Kidney epithelial cell (primary cell): ENCODE measurements at regions not wholly inside any gene's neighbourhood (a gene's known extent, or its start where the extent isn't known, plus 50 kb on each side); places are given as distances from the start of the nearest gene placed in this dataset.

Experiments
- DNase-seq: peaks from one replicate; pipeline ENCODE4 v3.0.0-alpha.2; 2010; ENCODE audit warnings: low read depth
- H3K27me3 ChIP-seq: 2 replicates; pipeline ENCODE4 v1.6.0; 2011; ENCODE audit warnings: low read length; ENCODE audit not compliant: control insufficient read depth, insufficient read depth
- H3K36me3 ChIP-seq: 2 replicates; pipeline ENCODE4 v1.5.1; 2011; ENCODE audit warnings: low read length; ENCODE audit not compliant: control insufficient read depth, insufficient read depth
- H3K4me3 ChIP-seq: 2 replicates; pipeline ENCODE4 v1.5.1; 2011; ENCODE audit warnings: low read depth, mild to moderate bottlenecking, control low read depth, low read length
- TF ChIP-seq, protein P1 (sequence below): IDR thresholded peaks from 2 replicates; pipeline ENCODE4 v1.5.1; 2011; ENCODE audit warnings: mild to moderate bottlenecking, moderate library complexity, low read length, control low read depth, inconsistent platforms; ENCODE audit not compliant: insufficient read depth, poor library complexity, severe bottlenecking

DNA sequence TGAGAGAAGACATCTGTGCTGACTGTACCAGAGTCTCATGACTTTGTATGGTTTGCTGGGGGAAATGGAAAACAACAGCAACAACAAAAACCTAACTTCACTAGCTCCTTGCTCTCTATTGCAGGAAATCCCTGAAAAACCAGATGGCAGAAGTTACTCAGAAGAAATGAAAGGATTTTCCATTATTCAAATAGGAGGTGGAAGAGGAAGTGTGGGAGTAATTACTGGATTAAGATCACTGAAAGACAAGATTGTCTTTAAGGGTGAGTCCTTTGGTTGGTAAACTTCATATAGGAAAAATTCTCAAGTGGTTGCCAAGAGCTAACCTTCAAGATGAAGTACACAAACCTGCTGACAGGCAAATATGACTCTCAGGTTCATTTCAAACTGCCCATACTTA lies 391.9 kb upstream of the ATP2B1 start:
- H3K36me3 ChIP-seq: no peaks in the 10 kb centered on the region
- TF ChIP-seq, protein P1, sequence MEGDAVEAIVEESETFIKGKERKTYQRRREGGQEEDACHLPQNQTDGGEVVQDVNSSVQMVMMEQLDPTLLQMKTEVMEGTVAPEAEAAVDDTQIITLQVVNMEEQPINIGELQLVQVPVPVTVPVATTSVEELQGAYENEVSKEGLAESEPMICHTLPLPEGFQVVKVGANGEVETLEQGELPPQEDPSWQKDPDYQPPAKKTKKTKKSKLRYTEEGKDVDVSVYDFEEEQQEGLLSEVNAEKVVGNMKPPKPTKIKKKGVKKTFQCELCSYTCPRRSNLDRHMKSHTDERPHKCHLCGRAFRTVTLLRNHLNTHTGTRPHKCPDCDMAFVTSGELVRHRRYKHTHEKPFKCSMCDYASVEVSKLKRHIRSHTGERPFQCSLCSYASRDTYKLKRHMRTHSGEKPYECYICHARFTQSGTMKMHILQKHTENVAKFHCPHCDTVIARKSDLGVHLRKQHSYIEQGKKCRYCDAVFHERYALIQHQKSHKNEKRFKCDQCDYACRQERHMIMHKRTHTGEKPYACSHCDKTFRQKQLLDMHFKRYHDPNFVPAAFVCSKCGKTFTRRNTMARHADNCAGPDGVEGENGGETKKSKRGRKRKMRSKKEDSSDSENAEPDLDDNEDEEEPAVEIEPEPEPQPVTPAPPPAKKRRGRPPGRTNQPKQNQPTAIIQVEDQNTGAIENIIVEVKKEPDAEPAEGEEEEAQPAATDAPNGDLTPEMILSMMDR: no peak
- no peak overlapping the region for H3K4me3 ChIP-seq
- DNase-seq: no peak
- no peaks in the 10 kb centered on the region for H3K27me3 ChIP-seq

DNA sequence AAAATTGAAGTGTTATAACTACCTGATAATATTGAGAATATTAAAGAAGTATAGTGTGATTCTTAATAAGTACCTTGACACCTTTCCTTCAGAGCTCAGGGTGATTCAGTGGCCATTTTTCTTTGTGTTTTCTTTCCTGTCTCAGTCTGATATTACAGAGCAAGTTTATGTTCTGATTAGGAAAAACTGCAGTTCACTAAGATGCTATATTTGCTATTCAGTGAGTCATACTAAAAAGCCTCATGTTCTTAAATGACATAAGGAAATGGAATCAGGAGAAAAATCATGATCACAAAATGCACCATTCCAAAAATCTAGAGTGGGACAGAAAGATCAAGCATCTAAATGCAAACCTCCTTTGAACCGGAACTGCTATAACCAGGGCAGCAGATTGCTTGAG lies 390.6 kb upstream of the ATP2B1 start:
- TF ChIP-seq, protein P1: no peak
- no peak overlapping the region for H3K4me3 ChIP-seq
- no peak for DNase-seq
- no peaks in the 10 kb centered on the region for H3K36me3 ChIP-seq
- no peaks in the 10 kb centered on the region for H3K27me3 ChIP-seq

DNA sequence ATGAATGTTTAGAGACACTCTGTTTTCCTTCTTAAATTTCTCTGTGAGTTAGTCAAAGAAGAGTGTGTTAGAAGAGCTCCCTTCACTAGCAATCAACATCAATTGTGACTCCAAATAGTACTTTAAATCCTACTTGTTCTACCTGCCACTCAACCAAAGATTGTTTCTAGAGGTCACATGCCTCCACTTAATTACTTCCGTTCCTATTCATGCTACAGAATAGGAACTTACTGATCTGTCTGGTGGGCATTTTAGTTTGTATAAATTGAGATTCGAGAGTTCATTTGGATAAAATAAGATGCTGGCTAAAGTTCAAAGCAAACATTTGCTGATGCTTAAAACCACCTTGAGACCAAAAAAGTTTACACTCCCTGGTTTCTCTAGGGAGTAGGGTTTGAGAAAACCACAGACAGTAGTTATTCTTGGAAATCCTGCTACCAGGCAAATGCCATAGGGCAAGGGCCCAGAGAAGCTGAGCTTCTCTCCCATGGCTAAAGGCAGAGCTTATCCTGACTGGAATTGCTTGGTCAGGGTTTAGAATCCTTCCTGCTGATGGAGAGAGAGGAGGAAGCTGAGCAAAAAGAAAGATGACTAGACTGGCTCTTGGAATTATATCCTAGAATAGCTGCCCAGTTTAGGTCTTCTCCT lies 389.6 kb upstream of the ATP2B1 start:
- Histone ChIP-seq H3K4me3 (no peak overlapping the region), H3K36me3 (no peaks in the 10 kb centered on the region), H3K27me3 (no peaks in the 10 kb centered on the region)
- TF ChIP-seq, protein P1: no peak
- no peak for DNase-seq

DNA sequence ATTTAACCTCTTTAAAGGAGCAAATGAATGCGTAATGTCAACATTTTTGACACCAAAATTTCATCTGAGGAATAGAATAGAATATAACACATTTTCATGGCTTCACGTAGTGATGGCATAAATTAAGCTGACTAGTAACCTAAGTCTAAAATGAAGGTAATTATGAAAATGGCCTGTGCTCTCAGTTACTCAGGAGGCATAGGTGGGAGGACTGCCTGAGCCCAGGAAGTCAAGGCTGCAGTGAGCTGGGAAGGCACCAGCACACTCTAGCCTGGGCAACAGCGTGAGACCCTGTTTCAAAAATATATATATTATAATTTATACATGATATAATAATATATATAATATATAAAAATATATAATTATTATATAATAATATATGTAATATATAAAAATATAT lies 383.2 kb upstream of the ATP2B1 start:
- TF ChIP-seq, protein P1: no peak
- DNase-seq: no peak
- Histone ChIP-seq H3K4me3 (no peak overlapping the region), H3K27me3 (no peaks in the 10 kb centered on the region), H3K36me3 (no peaks in the 10 kb centered on the region)

DNA sequence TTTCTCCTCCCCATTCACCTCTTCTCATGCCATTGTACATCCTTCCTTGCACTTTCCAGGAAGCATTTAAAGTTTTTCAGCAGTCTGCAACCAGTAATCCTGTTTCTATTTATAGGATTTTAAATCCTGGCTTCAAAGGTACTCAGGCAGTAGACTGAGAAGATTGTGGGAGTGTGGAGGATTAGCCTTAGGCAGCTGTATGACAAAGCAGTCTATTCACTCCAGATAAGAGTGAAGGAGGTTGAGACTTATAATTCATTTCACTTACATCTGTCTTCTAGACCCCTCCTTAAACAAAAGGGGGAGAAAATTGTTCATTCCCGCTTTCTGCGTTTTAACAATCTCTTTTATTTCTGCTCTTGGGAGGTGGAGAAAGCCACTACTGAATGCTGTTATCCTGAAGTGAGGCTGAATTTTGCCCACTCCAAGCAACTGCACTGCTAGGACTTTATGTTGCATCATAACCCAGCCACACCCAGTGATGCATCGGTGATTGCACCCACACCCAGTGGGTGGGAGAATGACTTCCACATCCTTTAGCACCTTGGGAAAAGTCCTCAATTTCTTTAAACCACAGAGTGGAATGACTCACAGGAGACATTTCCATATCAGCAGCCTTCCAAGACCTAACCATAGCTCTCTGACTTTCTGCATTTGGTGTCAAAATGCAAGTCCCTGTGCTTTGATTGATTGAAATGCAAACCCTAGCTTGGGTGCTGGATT lies 382.5 kb upstream of the ATP2B1 start:
- no peaks in the 10 kb centered on the region for H3K27me3 ChIP-seq
- H3K4me3 ChIP-seq: no peak overlapping the region
- peak; percentile 95 for DNase-seq
- no peaks in the 10 kb centered on the region for H3K36me3 ChIP-seq
- TF ChIP-seq, protein P1: no peak
